Type B pancreatic cell (in vitro differentiated cells): ENCODE measurements at regions not wholly inside any gene's neighbourhood (a gene's known extent, or its start where the extent isn't known, plus 50 kb on each side); places are given as distances from the start of the nearest gene placed in this dataset.

Experiments
- DNase-seq: peaks from one replicate; pipeline ENCODE4 v3.0.0; 2021; ENCODE audit warnings: mixed read lengths; ENCODE audit not compliant: unreplicated experiment; ENCODE audit errors: extremely low spot score
- H3K27ac Mint-ChIP-seq: 2 replicates; pipeline ENCODE4 v1.8.0; 2021; ENCODE audit warnings: mild to moderate bottlenecking, mixed read lengths
- H3K27me3 Mint-ChIP-seq: 2 replicates; pipeline ENCODE4 v1.8.0; 2021; ENCODE audit warnings: mixed read lengths
- H3K36me3 Mint-ChIP-seq: 2 replicates; pipeline ENCODE4 v1.8.0; 2021; ENCODE audit warnings: mixed read lengths
- H3K4me1 Mint-ChIP-seq: one replicate; pipeline ENCODE4 v1.8.0; 2021; ENCODE audit warnings: mixed read lengths; ENCODE audit not compliant: unreplicated experiment
- H3K4me3 Mint-ChIP-seq: 2 replicates; pipeline ENCODE4 v1.8.0; 2021; ENCODE audit warnings: mild to moderate bottlenecking, mixed read lengths
- H3K9me3 Mint-ChIP-seq: 2 replicates; pipeline ENCODE4 v1.8.0; 2021; ENCODE audit warnings: mixed read lengths
- CTCF ChIP-seq: fragments of 200-600 bp; sonication (generic); conservative IDR thresholded peaks from 2 replicates; pipeline ENCODE4 v1.5.0; 2021; ENCODE audit warnings: antibody characterized with exemption, mild to moderate bottlenecking

GRCh38 chr2:239519921-239520585 is 119.2 kb upstream of the HDAC4 start:
- no peak for DNase-seq
- peaks cover 2% of the 10 kb centered on the region for H3K27me3 Mint-ChIP-seq
- H3K36me3 Mint-ChIP-seq: no peaks in the 10 kb centered on the region

DNA sequence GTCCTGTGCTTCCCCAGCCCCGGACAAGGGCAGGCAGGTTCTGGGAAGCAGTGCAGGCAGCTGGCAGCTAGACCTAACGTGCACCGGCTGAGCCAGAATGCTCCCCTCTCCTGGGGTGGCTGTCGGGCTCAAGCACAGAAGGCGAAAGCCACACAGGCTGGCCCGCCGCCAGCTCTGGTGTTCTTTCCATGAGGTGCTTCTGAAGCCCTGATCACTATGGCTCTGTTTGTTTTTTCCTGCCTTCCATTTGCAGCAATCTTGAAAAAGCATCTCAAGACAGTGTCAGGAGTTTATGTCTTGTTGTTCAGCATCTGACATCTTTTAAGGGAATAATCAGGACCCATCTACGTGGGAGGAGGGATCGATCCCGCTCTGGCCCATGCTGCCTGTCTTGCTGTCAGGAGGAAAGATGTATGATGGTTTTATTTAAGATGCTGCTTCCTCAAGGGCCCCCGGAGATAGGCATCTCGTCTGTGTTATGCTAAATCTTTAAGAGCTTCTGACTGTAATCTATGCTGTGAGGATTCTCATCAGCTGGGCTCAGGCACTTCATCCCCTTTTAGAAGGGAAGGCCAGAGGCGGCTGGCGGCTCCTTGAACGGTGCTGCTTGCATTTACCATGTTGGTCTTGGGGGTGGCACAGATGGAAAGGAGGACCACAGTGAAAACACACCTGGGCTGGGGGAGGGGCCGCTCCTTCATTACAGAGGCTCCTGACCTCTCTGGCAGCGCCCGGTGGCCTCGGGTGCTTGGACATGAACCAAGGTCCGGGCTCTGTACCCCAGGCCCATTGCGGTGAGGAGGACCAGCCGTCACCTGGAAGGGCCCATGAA is 118.5 kb upstream of the HDAC4 start:
- DNase-seq: no peak
- H3K36me3 Mint-ChIP-seq: no peaks in the 10 kb centered on the region
- no peak overlapping the region for H3K4me3 Mint-ChIP-seq
- no peak overlapping the region for H3K27ac Mint-ChIP-seq
- no peaks in the 10 kb centered on the region for H3K9me3 Mint-ChIP-seq
- H3K4me1 Mint-ChIP-seq: peaks cover 7% of the 10 kb centered on the region
- H3K27me3 Mint-ChIP-seq: peaks cover 2% of the 10 kb centered on the region
- TF ChIP-seq CTCF: no peak

More at GRCh38 chr2:239519921-239520585, 119.2 kb upstream of the HDAC4 start:
- Mint-ChIP-seq H3K4me3 (no peak overlapping the region), H3K4me1 (peaks cover 7% of the 10 kb centered on the region), H3K27ac (peak overlapping the region; percentile 37), H3K9me3 (no peaks in the 10 kb centered on the region)
- TF ChIP-seq CTCF: no peak

DNA sequence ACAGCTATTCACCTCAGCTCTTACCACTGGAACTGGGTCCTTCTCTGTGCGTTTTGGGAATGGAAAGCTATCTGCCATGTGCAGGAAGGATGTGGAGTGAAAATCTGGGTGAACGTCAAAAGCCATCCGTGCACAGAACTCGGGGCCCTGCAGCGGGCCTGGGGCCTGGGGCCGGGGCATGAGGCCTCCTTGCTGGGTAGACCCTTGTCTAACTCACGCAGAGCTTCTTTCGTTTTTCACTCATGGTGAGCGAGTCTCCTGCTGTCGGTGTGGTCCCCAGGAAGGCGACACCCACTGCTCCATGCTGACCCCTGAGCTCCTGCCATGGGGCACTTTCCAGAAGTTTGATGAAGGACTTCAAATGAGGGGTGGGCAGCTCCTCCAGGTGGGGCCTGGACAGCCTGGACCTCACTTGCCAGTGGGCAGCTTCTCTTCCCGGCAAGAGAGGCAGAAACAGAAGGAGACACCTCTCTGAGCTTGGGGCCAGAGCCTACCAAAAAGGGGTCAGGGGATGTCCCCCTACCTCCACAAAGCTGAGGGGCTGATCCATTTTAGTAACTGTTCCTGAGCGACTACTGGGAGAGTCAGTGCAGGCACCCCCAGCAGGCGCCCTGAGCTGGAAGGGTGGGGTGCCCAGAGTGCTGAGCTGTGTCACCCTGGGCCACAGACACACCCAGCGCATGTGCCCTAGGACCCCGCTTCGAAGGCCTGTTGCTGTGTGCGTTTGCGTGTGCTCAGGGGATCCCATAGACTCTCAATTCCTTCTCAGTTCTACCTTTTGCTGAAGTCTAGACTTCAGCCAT is 117.7 kb upstream of the HDAC4 start:
- no peak for TF ChIP-seq CTCF
- Mint-ChIP-seq H3K9me3 (no peaks in the 10 kb centered on the region), H3K36me3 (no peaks in the 10 kb centered on the region), H3K27me3 (peaks cover 2% of the 10 kb centered on the region), H3K4me3 (no peak overlapping the region), H3K4me1 (peaks cover 7% of the 10 kb centered on the region), H3K27ac (no peak overlapping the region)
- no peak for DNase-seq

DNA sequence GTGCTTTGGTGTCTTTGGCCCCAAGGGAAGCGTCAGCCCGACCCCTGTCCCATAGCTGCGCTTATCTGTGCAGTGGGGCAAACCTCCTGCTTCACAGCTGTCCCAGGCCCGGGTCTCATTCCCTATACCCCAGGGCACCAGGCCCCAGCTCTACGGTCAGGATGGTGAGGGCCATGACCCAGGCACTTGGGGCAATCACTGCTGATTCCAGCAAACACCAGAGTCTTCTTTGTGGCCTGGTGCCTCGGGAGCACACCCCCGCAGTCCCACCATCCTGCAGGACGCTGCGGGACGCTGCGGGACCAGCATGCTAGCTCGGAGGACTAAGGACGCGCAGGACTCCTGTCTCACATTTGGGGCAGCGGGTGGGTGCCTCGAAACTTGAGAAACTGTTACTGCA is 116.9 kb upstream of the HDAC4 start:
- H3K9me3 Mint-ChIP-seq: no peaks in the 10 kb centered on the region
- no peak for TF ChIP-seq CTCF

DNA sequence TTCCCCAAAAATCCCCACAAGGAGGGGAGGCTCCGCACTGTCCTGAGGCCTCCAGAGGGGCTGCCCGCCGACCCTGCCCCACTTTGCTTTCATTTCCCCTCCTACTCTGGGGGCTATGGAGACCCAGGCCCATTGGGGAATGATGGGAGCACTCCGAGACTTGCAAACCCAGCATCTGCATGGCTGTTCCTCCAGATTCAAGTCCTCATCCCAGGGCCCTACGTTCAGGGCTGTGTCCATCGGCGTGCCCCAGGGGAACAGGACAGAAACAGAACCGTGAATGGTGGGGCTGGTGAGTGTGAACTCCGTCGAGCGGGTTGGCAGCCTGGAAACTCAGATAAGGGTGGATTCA is 116.1 kb upstream of the HDAC4 start:
- no peak for TF ChIP-seq CTCF
- Mint-ChIP-seq H3K27me3 (peaks cover 6% of the 10 kb centered on the region), H3K4me3 (no peak overlapping the region), H3K4me1 (peaks cover 7% of the 10 kb centered on the region), H3K9me3 (no peaks in the 10 kb centered on the region), H3K36me3 (no peaks in the 10 kb centered on the region), H3K27ac (no peak overlapping the region)
- no peak for DNase-seq

More for the DNA sequence above, 116.9 kb upstream of the HDAC4 start:
- H3K36me3 Mint-ChIP-seq: no peaks in the 10 kb centered on the region
- DNase-seq: no peak
- no peak overlapping the region for H3K27ac Mint-ChIP-seq
- H3K27me3 Mint-ChIP-seq: peaks cover 6% of the 10 kb centered on the region
- peaks cover 7% of the 10 kb centered on the region for H3K4me1 Mint-ChIP-seq
- H3K4me3 Mint-ChIP-seq: no peak overlapping the region
